NCI-H1694 treated with DMSO at 0.1 percent for 48 hours (cell line): ENCODE measurements at regions not wholly inside any gene's neighbourhood (a gene's known extent, or its start where the extent isn't known, plus 50 kb on each side); places are given as distances from the start of the nearest gene placed in this dataset.
"Not testable (repeated sequence)": the region's sequence is repeated elsewhere in the genome, so short reads cannot be mapped to it uniquely, and the experiment has no call there.

ENCODE experiments used
- DNase-seq: peaks from one replicate; lab custom pipeline; 2025; lab: John Stamatoyannopoulos, UW

DNA sequence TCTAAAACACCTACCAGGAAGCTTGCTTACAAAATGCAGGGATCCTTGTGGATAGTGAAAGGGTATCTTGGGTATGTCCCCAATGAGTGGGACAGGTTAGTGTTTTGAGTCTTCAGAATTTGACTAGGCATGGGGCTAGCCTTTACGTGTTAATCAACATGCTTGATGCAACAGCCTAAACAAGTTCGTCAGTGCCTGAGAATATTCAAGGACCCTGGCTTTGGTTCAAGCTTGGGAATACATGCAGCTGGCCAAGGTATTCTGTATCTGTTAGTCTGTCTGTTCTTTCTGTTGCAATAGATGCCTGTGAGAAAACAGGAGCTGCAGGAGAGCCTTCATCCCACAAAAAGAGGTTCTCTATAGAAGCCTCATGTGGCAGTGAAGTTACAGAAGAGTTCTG lies 149.5 kb downstream of the CCNG2 start:
- no peak for DNase-seq

DNA sequence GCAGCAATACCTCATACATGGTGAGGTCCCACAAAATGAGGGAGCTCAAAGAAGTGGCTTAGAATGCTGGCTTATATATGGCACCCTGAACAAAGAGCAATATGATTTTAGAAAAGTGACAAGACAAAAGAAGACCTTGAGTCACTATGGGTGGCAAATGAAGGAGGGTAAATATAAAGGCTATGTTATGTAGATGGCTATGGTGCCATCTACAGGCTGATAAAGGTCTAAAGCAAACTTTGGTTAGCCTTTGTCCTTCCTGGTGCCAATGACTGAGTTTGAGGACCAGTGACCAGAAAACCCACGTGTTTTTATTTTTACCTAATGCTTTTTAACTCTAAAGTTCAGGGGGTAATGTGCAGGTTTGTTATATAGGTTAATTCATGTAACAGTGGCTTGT lies 151.8 kb downstream of the CCNG2 start:
- no peak for DNase-seq

DNA sequence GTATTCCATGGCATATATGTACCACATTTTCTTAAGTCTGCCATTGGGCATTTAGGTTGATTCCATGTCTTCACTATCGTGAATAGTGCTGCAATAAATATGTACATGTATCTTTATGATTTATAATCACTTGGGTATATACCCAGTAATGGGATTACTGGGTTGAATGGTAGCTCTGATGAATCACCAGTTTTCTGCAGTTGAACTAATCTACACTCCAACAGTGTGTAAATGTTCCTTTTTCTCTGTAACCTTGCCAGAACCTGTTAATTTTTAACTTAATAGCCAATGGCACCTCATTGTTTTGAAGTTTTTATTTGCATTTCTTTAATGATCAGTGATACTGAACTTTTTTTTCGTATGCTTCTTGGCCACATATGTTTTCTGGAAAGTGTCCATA lies 152.5 kb downstream of the CCNG2 start:
- DNase-seq = no peak

DNA sequence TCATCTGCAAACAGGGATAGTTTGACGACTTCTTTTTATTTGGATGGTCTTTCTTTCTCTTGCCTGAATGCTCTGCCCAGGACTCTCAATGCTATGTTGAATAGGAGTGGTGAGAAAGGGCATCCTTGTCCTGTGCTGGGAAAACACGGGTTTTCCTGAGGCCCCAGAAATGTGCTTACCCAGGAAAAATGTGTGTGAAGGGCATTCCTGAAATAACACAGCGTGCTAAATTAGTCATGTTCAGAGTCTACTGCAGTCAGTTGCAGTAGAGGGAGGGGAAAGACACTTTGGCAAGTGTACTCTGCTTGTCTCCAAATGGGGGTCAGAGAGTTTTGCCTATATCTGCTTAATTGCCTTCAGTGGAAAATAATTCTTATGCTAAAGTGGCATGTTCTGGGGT lies 153.9 kb downstream of the CCNG2 start:
- no peak for DNase-seq

DNA sequence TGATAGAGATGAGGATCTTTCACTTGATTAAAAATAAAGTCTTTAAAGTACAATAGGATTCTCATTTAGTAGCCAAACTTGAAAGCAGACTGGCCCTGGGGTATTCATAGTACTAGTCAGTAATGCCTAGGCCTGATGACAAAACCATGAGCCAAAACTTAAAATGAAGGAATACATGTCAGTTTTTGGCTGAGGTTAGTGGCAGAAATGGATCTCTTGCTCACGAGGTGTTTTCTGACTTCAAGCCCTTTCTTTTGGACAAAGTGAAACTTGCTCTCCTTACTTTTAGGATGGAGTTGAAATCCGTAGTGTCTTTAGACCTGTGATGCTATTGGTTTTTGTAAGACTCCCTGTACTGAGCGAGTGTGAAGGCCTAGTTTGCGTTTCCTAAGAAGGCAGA lies 157.7 kb downstream of the CCNG2 start:
- no peak for DNase-seq

DNA sequence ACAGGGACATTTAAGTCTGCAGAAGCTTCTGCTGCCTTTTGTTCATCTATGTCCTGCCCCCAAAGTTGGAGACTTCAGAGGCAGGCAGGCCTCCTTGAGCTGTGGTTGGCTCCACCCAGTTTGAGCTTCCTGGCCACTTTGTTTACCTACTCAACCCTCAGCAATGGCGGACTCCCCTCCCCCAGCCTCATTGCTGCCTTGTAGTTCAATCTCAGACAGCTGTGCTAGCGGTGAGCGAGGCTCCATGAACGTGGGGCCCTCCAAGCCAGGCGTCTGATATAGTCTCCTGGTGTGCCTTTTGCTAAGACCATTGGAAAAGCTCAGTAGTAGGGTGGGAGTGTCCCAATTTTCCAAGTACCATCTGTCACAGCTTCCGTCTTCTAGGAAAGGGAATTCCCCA lies 170.1 kb downstream of the CCNG2 start:
- no peak for DNase-seq

DNA sequence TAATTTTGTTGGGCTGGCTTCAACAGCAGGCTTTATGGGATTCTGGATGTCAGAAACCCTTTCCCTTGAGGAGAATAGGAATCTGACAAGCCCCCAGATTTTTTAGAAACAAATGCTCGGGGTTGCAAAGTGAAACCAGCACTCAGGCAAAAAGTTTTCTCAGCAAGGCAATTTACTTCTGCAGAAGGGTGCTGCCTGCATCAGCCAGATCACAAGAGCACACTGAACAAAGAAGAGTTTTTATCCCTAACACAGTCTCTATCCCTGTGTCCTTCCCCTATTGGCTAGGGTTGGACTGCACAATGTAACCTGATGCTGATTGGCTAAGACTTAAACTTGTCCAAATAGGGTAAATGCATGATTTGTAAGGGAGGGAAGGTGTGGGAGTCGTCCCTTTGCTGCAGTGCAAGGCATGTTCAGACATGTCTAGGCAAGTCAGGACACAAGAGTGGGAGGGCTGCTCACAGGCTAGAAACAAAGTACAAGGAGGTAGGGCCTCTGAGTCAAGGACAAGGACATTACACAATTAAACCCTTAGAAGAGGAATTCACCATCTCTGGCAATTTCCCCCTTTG lies 175.8 kb downstream of the CCNG2 start:
- no peak for DNase-seq

DNA sequence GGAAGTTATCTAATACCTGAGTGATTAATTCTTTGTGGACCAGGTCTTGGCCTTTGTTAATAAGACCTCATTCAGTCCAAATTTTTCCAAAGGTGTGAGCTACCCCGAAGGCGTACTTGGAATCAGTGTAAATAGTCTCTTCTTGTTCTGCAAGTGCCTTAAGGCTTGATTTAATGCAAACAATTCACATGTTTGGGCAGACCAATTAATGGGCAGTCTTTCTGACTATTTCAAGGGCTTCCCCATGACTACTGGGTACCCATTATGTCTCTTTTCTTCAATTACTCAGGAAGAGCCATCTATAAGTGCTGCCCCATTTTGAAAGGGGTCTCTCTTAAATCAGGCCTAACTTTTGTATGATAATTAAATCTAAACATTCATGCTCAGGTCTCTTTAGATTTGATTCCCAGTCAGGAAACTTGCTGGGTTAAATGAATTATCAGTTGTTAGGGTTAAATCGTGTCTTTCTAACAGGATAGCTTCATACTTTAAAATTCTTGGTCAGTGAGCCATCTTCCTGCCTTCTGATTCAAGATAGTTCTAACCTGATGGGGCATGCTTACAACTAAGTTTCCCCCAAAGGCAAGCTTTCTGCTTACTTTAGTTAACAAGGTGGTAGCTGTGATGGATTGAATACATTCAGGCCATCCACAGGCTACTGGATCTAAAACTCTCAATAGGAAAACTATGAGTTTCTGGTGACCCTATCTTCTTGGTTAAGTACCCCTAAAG lies 179.6 kb downstream of the CCNG2 start:
- DNase-seq = no peak

DNA sequence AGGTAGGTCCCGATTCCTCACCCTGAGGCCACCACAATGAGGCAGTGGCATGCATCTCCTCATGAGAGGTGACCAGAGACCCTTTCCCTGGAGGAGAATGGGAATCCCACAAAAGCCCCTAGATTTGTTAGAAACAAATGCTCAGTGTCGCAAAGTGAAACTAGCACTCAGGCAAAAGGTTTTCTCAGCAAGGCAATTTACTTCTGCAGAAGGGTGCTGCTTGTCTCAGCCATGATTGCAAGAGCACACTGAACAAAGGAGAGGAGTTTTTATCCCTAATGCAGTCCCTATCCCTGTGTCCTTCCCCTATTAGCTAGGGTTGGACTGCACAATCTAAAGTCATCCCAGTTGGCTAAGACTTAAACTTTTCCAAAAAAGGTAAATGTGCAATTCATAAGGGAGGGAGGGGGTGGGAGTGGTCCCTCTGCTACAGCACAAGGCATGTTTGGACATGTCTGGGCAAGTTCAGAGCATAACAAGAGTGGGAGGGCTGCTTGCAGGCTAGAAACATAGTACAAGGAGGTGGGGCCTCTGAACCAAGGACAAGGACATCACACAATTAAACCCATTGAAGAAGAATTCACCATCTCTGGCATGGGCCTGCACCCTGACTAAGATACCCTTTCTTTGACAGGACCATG lies 185.3 kb downstream of the CCNG2 start:
- DNase-seq = no peak

DNA sequence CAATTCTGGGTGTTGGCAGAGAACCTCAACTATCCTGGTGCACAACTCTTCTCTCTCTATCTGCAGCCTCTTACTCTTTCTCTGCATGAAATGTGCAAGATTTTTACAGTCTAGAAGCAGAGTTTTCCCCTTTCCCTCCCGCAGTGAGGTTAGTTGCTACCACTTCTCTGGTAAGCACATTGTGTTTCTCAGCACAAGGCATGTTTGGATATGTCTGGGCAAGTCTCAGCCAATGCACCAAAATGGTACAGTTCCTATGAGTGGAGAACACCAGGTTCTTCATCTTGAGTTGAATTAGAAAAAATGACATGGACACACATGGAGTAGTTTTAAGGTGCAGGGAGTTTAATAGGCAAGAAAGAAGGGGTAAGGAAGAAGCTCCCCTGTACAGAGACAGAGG lies 187.0 kb downstream of the CCNG2 start:
- no peak for DNase-seq

DNA sequence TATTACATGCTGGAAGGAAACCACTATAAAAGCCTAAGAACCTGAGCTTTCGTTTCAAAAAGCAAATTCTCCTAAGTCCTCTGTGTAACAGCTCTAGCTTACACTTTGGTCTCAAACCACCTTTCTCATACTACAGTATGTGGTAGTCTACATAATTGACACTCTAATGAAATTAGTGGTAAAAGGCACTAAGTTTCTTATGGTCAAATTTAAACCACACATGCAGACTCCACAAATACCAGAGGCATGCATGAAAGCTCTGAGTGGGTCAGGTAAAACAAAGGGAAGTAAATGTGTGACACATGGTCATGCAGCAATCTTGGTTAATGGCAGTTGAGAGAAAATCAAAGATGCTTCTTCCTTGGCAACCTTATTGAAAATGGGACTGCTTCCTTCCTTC lies 187.8 kb downstream of the CCNG2 start:
- no peak for DNase-seq

DNA sequence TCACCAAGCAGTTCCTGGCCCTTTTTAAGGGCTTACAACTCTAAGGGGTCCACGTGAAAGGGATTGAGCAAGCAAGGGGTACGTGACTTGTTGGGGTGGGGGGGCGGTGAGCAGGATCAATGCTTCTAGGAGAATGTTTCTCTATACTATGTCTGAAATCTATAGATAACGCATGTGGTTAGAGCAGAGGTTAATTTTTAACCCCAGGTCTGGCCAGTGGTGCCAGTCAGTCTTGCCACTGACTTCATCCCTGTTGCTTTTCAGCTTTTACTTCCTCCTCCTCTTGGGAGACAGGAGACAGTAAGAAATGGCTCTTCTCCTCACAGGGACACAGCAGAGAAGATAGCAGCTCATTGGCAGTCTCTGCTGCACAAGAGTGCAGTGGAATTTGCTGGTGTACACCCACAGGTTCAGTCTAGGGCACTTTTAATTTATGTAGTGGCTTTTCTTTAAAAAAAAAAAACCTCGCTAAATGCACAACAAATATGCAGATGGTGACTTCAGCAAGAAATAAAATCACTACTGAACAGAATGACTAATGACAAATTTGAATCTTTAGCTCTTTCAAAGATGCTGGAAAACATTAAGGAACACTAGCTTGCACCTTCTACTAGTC lies 190.5 kb downstream of the CCNG2 start:
- DNase-seq = no peak

DNA sequence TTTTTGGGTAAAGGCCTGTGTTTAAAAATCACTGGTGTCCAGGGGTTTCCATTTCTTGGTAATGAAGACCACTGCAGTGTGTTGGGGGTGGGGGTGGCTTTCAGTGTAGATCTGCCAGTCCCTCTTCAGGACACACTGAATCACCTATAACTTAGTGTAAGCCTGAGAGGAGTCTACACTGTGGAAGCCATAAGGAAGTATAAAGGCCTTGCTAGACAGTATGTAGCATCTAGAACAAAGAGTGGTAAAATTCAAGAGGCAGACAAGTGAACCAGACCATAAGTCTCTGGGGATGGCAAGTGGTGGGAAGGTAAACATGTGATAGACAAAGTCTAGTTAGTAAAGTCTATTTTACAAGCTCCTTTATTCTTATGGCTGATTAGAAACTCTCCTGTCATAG lies 191.8 kb downstream of the CCNG2 start:
- no peak for DNase-seq

DNA sequence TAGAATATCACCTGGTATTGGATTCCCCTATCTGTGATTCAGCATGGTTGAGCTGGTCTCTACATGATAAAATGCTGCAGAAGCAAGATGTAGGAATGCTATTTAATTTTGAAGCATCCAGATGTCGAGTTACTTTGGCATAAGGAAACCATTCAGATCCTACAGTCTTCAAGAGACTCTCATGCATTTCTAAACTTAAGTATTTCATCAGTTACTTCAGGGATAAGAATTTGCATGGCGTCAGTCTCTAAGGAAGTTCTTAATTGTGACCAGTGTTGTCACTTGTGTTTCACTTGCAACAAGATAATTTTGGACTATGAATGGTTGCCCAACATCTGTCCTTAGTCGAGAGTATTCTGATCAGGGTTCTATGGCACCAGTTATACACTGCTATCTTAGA lies 192.4 kb downstream of the CCNG2 start:
- DNase-seq = no peak

DNA sequence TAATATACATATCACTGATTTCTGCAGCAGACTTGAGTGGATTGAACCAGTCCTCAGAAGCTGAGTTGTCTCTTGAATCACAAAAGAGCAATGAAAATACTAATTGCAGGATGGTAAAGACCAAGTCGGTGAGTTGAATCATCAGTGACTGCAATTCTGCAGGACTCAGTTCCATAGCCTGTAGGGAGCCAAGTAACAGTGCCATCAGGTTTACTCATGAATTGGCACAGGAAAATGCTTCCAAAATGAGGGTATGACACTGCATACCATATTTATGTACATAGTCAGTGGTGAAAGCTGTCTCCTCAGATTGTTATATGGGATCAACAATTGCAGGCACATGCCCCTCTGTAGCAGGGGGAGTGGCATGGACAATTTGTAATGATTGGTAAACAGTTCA lies 192.8 kb downstream of the CCNG2 start:
- no peak for DNase-seq

DNA sequence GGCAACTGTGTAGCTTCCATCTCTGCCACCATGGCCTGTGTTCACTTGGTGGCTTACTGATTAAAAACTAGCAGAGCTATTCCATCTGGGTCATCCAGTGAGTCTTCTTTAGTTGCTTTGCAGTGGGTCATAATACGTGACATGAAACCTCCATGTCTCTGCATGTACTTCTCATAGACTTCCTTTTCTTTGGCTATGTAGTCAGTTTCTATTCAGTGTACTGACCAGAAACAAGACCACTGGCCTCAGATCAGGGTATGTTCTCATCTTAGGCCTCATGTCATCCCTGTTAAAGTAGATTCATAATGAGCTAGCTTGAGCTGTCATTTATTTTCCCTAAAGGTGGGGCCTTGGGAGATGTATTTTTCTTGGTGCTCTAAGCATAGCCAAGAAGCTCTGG lies 195.2 kb downstream of the CCNG2 start:
- DNase-seq = no peak

DNA sequence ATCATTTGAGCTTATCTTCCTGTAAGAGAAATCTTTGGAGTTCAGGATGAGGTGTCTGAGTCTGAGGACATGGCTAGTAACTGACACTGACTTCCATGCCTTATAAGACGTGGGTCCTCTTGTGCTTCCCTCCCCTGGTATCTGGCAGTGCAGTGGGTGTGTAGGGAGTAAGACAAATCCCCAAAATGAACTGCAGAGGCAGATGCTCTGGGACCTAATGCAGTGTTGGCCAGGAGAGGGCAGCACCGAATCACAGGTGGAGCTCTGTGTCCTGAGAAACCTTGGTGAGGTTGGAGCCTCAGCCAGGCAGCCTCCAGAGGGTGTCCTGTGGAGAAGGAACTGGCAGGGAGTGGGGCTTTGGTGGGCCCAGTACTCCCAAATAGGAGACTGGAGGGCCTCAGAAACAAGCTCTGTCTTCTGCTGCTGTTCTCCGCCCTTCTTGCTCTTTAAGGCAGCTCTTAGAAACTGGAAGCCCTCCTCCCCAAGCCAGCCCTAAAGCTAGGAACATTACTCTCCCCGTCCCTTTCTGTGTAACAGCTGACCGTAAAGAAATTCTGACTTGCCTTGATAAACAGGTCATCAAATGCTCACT lies 196.8 kb downstream of the CCNG2 start:
- DNase-seq = not testable (repeated sequence)

DNA sequence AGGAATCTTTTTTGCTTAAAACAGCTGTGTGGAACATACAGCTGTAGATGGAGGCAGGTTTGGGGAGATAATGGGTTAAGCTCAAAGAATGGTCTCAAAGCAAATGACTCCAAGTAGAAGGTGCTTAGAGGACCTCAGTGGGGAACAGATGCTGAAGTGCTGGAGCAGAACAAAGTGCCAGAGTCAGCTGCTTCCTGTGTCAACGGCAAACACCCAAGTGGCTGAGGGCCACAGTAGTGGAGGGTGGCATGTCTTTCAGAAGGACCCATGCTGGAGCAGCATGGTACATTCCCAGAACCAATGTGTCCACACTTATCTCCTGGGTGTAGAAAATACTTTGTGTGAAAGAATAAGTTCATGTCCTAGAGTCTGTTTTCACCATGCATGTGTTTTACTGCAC lies 197.5 kb downstream of the CCNG2 start:
- DNase-seq = no peak

DNA sequence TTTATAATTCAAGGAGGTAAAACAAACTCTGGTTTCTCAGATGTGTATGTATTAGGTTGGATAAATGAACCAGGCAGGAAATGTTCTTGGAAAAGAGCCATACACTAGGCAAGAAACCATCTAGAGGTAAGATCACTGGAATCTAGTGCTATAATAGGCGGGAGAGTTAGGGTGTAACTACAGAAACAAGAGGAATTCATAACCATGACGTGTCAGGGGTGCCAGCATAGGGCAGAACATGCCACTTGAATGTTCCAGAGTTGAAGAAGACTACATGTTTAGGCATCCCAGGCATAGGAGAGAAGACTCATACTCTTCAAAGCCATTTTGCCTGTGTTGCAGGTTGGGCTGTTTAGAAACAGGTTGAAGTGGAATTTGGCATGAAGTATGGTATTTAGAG lies 198.7 kb downstream of the CCNG2 start:
- DNase-seq = no peak

DNA sequence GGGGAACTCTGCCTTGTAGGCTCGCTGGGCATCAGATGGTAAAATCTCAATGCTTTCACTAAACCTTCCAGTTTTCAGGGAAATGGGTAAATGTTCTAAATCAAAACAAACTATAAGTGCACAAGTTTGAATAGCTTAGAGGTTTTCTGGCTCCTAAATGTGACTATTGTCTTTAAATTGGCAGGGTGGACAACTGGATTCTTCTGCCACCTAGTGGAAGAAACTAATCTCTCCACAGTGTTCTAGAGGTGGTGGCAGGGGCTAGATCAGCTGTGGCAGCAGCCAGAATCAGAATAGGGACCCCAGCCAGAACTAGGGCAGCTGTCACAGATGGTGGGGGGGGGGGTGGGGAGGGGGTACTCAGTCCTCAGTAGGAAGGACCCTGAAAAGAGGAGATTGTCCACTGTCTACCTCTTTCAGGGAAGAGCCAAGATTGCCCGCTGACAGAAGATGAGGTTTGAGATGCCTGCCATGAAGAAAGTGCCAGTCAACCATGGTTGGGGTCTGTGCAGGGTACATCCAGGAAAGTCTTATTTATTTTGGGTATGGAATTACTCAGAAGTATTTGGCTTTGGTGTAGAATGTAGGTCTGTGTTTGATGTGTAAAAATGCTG lies 201.4 kb downstream of the CCNG2 start:
- peak; percentile 8 for DNase-seq

DNA sequence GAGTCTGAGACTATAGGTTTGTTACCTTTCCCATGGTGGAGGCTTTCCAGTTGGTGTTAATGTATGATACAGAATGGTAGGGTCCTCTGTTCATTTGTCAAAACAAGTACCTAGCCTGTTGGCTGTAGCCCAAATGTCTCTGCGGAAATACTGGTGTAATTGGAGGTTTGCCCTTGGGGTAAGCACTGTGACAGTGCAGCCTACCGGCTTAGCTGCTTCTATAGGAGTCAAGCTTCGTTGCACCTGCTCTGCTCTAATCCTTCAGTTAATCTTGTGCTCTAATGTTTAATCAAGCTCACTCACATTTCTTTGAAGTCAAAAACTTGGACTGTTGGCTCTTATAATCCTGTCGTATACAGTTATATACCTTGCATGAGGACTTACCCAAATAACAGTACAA lies 203.4 kb downstream of the CCNG2 start:
- DNase-seq = no peak

DNA sequence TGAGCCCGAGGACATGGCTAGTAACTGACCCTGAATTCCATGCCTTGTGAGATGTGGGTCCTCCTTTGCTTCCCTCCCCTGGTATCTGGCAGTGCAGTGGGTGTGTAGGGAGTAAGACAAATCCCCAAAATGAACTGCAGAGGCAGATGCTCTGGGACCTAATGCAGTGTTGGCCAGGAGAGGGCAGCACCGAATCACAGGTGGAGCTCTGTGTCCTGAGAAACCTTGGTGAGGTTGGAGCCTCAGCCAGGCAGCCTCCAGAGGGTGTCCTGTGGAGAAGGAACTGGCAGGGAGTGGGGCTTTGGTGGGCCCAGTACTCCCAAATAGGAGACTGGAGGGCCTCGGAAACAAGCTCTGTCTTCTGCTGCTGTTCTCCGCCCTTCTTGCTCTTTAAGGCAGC lies 209.9 kb downstream of the CCNG2 start:
- DNase-seq = not testable (repeated sequence)
